ENCODE measurements at regions not wholly inside any gene's neighbourhood (a gene's known extent, or its start where the extent isn't known, plus 50 kb on each side); places are given as distances from the start of the nearest gene placed in this dataset.
A peak's percentile ranks its signal among the peaks of the same experiment; 100 is the strongest.

- Histone ChIP-seq H2AFZ (ENCODE audit: low read length) (no peak overlapping the region), H3K4me1 (ENCODE audit: insufficient read depth, low read length) (peaks cover 3% of the 10 kb centered on the region), H3K27ac (ENCODE audit: low read depth, low read length) (no peak overlapping the region), H3K27me3 (ENCODE audit: insufficient read depth, low read length) (no peaks in the 10 kb centered on the region), H4K20me1 (ENCODE audit: insufficient read depth, low read length) (no peaks in the 10 kb centered on the region), H3K36me3 (ENCODE audit: insufficient read depth, low read length) (no peaks in the 10 kb centered on the region), H3K4me2 (ENCODE audit: insufficient read depth, low read length) (no peak overlapping the region), H3K79me2 (ENCODE audit: insufficient read depth, low read length) (no peaks in the 10 kb centered on the region), H3K4me3 (ENCODE audit: insufficient read depth, low read length) (no peak overlapping the region), H3K9me3 (ENCODE audit: low read depth, low read length) (no peaks in the 10 kb centered on the region)
- TF ChIP-seq, protein P1, sequence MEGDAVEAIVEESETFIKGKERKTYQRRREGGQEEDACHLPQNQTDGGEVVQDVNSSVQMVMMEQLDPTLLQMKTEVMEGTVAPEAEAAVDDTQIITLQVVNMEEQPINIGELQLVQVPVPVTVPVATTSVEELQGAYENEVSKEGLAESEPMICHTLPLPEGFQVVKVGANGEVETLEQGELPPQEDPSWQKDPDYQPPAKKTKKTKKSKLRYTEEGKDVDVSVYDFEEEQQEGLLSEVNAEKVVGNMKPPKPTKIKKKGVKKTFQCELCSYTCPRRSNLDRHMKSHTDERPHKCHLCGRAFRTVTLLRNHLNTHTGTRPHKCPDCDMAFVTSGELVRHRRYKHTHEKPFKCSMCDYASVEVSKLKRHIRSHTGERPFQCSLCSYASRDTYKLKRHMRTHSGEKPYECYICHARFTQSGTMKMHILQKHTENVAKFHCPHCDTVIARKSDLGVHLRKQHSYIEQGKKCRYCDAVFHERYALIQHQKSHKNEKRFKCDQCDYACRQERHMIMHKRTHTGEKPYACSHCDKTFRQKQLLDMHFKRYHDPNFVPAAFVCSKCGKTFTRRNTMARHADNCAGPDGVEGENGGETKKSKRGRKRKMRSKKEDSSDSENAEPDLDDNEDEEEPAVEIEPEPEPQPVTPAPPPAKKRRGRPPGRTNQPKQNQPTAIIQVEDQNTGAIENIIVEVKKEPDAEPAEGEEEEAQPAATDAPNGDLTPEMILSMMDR (IDR thresholded peaks at IDR 0.05; ENCODE audit: extremely low read depth, low read depth, low read length) = no peak
- DNase-seq (ENCODE audit: insufficient read length, low spot score, missing footprints) = no peak
Measured at GRCh38 chr2:150012986-150013385, 425.4 kb upstream of the MMADHC start.

DNA sequence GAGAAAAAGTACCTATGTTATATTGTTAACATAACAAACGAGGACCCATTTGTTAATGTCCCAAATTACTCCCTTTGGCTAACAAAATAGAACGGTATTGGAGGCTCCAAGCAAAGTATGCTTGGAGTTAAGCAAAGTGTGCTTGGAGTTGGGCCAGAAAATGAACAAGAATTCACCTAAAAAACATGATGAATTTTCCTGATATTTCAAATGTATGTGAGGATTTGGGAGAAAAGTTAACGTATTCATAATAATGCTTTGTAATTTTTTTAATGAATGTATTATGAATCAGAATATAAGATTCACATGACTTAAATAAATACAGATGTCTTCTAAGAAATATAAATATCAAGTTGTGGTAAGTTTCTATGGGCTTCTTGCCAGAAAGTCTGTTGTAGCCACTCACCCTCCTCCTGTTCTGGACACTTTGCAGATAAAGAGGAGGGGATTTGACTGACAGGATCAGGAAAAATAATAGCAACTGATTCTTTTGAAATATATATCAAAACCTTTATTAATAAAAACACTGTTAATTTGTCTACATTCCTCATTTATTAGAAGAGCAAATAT, 423.7 kb upstream of the MMADHC start:
- TF ChIP-seq, protein P1 (IDR thresholded peaks at IDR 0.05; ENCODE audit: extremely low read depth, low read depth, low read length) = no peak
- Histone ChIP-seq H3K27ac (ENCODE audit: low read depth, low read length) (no peak overlapping the region), H3K36me3 (ENCODE audit: insufficient read depth, low read length) (no peaks in the 10 kb centered on the region), H4K20me1 (ENCODE audit: insufficient read depth, low read length) (no peaks in the 10 kb centered on the region), H3K4me3 (ENCODE audit: insufficient read depth, low read length) (no peak overlapping the region), H3K4me1 (ENCODE audit: insufficient read depth, low read length) (peaks cover 3% of the 10 kb centered on the region), H3K27me3 (ENCODE audit: insufficient read depth, low read length) (no peaks in the 10 kb centered on the region), H3K9me3 (ENCODE audit: low read depth, low read length) (no peaks in the 10 kb centered on the region), H3K79me2 (ENCODE audit: insufficient read depth, low read length) (no peaks in the 10 kb centered on the region), H2AFZ (ENCODE audit: low read length) (no peak overlapping the region), H3K4me2 (ENCODE audit: insufficient read depth, low read length) (no peak overlapping the region)
- DNase-seq (ENCODE audit: insufficient read length, low spot score, missing footprints) = no peak

- Histone ChIP-seq H2AFZ (ENCODE audit: low read length) (no peak overlapping the region), H3K27ac (ENCODE audit: low read depth, low read length) (no peak overlapping the region), H3K4me1 (ENCODE audit: insufficient read depth, low read length) (peaks cover 3% of the 10 kb centered on the region), H3K4me3 (ENCODE audit: insufficient read depth, low read length) (no peak overlapping the region), H3K4me2 (ENCODE audit: insufficient read depth, low read length) (no peak overlapping the region), H3K79me2 (ENCODE audit: insufficient read depth, low read length) (no peaks in the 10 kb centered on the region), H3K27me3 (ENCODE audit: insufficient read depth, low read length) (no peaks in the 10 kb centered on the region), H3K9me3 (ENCODE audit: low read depth, low read length) (no peaks in the 10 kb centered on the region), H4K20me1 (ENCODE audit: insufficient read depth, low read length) (no peaks in the 10 kb centered on the region), H3K36me3 (ENCODE audit: insufficient read depth, low read length) (no peaks in the 10 kb centered on the region)
- DNase-seq (ENCODE audit: insufficient read length, low spot score, missing footprints) = no peak
- TF ChIP-seq, protein P1 (IDR thresholded peaks at IDR 0.05; ENCODE audit: extremely low read depth, low read depth, low read length) = no peak
Measured at GRCh38 chr2:150008901-150009300, 421.3 kb upstream of the MMADHC start.

- Histone ChIP-seq H3K79me2 (ENCODE audit: insufficient read depth, low read length) (no peaks in the 10 kb centered on the region), H3K4me2 (ENCODE audit: insufficient read depth, low read length) (no peak overlapping the region), H3K4me1 (ENCODE audit: insufficient read depth, low read length) (peaks cover 3% of the 10 kb centered on the region), H3K27ac (ENCODE audit: low read depth, low read length) (no peak overlapping the region), H3K27me3 (ENCODE audit: insufficient read depth, low read length) (no peaks in the 10 kb centered on the region), H3K9me3 (ENCODE audit: low read depth, low read length) (no peaks in the 10 kb centered on the region), H2AFZ (ENCODE audit: low read length) (peak overlapping the region; percentile 20), H4K20me1 (ENCODE audit: insufficient read depth, low read length) (no peaks in the 10 kb centered on the region), H3K36me3 (ENCODE audit: insufficient read depth, low read length) (no peaks in the 10 kb centered on the region), H3K4me3 (ENCODE audit: insufficient read depth, low read length) (no peak overlapping the region)
- TF ChIP-seq, protein P1 (IDR thresholded peaks at IDR 0.05; ENCODE audit: extremely low read depth, low read depth, low read length) = no peak
- no peak for DNase-seq (ENCODE audit: insufficient read length, low spot score, missing footprints)
Measured at GRCh38 chr2:150007815-150008430, 420.3 kb upstream of the MMADHC start.

Measured in osteoblast (primary cell).